ENCODE measurements at regions not wholly inside any gene's neighbourhood (a gene's known extent, or its start where the extent isn't known, plus 50 kb on each side); places are given as distances from the start of the nearest gene placed in this dataset.

DNA sequence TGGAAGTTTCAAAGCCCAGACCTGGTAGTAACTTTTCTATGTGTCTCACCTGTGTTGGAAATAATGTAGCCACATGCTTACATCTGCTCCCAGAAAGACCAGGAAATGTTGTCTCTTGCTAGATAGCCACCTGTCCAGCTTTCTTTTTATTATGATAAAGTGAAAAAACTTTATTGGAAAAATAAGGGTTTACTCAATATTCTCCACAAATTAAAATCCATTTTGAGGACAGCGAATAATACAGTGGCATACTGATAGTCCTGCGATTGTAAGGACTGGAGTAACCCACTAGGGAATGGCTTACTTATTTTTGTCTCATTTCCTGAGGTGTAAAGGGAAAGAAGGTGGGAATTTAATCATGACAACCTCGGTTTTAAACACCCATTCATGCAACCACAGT, 100.1 kb downstream of the HFE start:
- TF ChIP-seq, protein P1, sequence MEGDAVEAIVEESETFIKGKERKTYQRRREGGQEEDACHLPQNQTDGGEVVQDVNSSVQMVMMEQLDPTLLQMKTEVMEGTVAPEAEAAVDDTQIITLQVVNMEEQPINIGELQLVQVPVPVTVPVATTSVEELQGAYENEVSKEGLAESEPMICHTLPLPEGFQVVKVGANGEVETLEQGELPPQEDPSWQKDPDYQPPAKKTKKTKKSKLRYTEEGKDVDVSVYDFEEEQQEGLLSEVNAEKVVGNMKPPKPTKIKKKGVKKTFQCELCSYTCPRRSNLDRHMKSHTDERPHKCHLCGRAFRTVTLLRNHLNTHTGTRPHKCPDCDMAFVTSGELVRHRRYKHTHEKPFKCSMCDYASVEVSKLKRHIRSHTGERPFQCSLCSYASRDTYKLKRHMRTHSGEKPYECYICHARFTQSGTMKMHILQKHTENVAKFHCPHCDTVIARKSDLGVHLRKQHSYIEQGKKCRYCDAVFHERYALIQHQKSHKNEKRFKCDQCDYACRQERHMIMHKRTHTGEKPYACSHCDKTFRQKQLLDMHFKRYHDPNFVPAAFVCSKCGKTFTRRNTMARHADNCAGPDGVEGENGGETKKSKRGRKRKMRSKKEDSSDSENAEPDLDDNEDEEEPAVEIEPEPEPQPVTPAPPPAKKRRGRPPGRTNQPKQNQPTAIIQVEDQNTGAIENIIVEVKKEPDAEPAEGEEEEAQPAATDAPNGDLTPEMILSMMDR (IDR thresholded peaks at IDR 0.05; ENCODE audit: borderline replicate concordance, extremely low read depth, low read length, poor library complexity, severe bottlenecking): no peak
- no peak for TF ChIP-seq EZH2 (IDR thresholded peaks at IDR 0.05; ENCODE audit: borderline replicate concordance, low read depth, low read length, severe bottlenecking)
